GM23338 (cell line): ENCODE measurements at regions not wholly inside any gene's neighbourhood (a gene's known extent, or its start where the extent isn't known, plus 50 kb on each side); places are given as distances from the start of the nearest gene placed in this dataset.

Source experiments
- EZH2 ChIP-seq: fragments of 200-600 bp; sonication (generic); IDR thresholded peaks from one replicate; pipeline ENCODE4 v1.8.0; 2017; ENCODE audit warnings: antibody characterized with exemption, mild to moderate bottlenecking, low read depth; ENCODE audit not compliant: unreplicated experiment
- JUNB ChIP-seq: IDR thresholded peaks from one replicate; pipeline ENCODE4 v1.6.1; 2016; ENCODE audit warnings: antibody characterized with exemption; ENCODE audit not compliant: unreplicated experiment
- NANOG ChIP-seq: IDR thresholded peaks from 2 replicates; pipeline ENCODE4 v1.6.1; 2016; ENCODE audit warnings: antibody characterized with exemption, borderline replicate concordance
- POLR2AphosphoS5 ChIP-seq: IDR thresholded peaks from 2 replicates; pipeline ENCODE4 v1.6.1; 2016; ENCODE audit warnings: antibody characterized with exemption, low read depth
- REST ChIP-seq: IDR thresholded peaks from one replicate; pipeline ENCODE4 v1.6.1; 2018; ENCODE audit warnings: antibody characterized with exemption; ENCODE audit not compliant: unreplicated experiment
- STAT1 ChIP-seq: IDR thresholded peaks from one replicate; pipeline ENCODE4 v1.6.1; 2016; ENCODE audit warnings: antibody characterized with exemption; ENCODE audit not compliant: unreplicated experiment
- ZNF462 ChIP-seq: fragments of 250-450 bp; sonication (Bioruptor Pico); IDR thresholded peaks from 2 replicates; pipeline ENCODE4 v1.5.0; 2020; ENCODE audit warnings: mild to moderate bottlenecking, moderate library complexity

DNA sequence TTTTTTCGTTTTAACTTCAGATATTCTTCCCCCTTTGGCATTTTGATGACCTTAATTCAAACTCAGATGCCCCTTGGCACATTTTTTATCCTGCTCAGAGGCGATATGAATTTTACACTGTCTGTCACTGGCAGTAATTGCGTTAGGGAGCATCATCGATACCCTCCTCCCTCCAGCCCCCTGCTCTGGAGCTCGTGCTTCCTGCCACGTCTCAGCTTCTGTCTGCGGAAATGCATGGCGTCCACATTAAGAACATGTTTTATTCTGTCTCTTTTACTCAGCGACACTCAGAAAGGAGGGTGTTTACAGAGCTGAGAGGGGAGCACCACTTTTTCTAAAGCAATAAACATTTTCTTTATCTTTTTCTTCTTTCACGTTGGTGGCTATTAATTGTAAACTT, 254.2 kb downstream of the EBLN2 start (continued):
- TF ChIP-seq ZNF462 (CRISPR knock-in tag) (no peak), REST (no peak), POLR2AphosphoS5 (no peak), NANOG (no peak), EZH2 (no peak), JUNB (no peak), STAT1 (no peak)
